GM18951 (cell line): ENCODE measurements at regions not wholly inside any gene's neighbourhood (a gene's known extent, or its start where the extent isn't known, plus 50 kb on each side); places are given as distances from the start of the nearest gene placed in this dataset.

ENCODE experiments used
- POLR2A ChIP-seq: IDR thresholded peaks from 4 replicates; pipeline ENCODE4 v1.6.1; 2011; ENCODE audit warnings: mild to moderate bottlenecking; ENCODE audit not compliant: insufficient read length, insufficient read depth; ENCODE audit errors: extremely low read depth
- in situ Hi-C: fragments of 300-500 bp; cut with MboI; formaldehyde crosslinking; loops from one replicate; pipeline ENCODE4 v1.12.0; 2022; ENCODE audit warnings: low sequenced_read_pairs, mixed read lengths, inconsistent platforms; ENCODE audit not compliant: unreplicated experiment

- in situ Hi-C loops = no loop called here
- no peak for TF ChIP-seq POLR2A
Observed at GRCh38 chr11:8777907-8778767, 95.5 kb downstream of the RPL27A start.

GRCh38 chr11:8779107-8779506, 96.5 kb downstream of the RPL27A start:
- in situ Hi-C loops = no loop called here
- TF ChIP-seq POLR2A = no peak

- in situ Hi-C loops = no loop called here
- no peak for TF ChIP-seq POLR2A
Observed at GRCh38 chr11:8779732-8780131, 97.1 kb downstream of the RPL27A start.

- no peak for TF ChIP-seq POLR2A
- in situ Hi-C loops = no loop called here
Observed at GRCh38 chr11:8784954-8785353, 102.4 kb downstream of the RPL27A start.

GRCh38 chr11:8785457-8785856, 102.9 kb downstream of the RPL27A start:
- in situ Hi-C loops = no loop called here
- TF ChIP-seq POLR2A = no peak

GRCh38 chr11:8785998-8786397, 103.4 kb downstream of the RPL27A start:
- no peak for TF ChIP-seq POLR2A
- in situ Hi-C loops = no loop called here

- TF ChIP-seq POLR2A = no peak
- in situ Hi-C loops = no loop called here
Observed at GRCh38 chr11:8786933-8787332, 104.3 kb downstream of the RPL27A start.

GRCh38 chr11:8787372-8787771, 104.8 kb downstream of the RPL27A start:
- TF ChIP-seq POLR2A = no peak
- in situ Hi-C loops = no loop called here

- in situ Hi-C loops = no loop called here
Observed at GRCh38 chr11:8788616-8789015, 106.0 kb downstream of the RPL27A start.

GRCh38 chr11:8789864-8790263, 107.3 kb downstream of the RPL27A start:
- no peak for TF ChIP-seq POLR2A
- in situ Hi-C loops = no loop called here

More at GRCh38 chr11:8788616-8789015, 106.0 kb downstream of the RPL27A start:
- TF ChIP-seq POLR2A = no peak

- in situ Hi-C loops = no loop called here
Observed at GRCh38 chr11:8790968-8791367, 108.4 kb downstream of the RPL27A start.

GRCh38 chr11:8792710-8793109, 110.1 kb downstream of the RPL27A start:
- no peak for TF ChIP-seq POLR2A
- in situ Hi-C loops = no loop called here

More at GRCh38 chr11:8790968-8791367, 108.4 kb downstream of the RPL27A start:
- no peak for TF ChIP-seq POLR2A

GRCh38 chr11:8793114-8793777, 110.7 kb downstream of the RPL27A start:
- TF ChIP-seq POLR2A = no peak
- in situ Hi-C loops = no loop called here

- in situ Hi-C loops = no loop called here
- TF ChIP-seq POLR2A = no peak
Observed at GRCh38 chr11:8794126-8794525, 111.5 kb downstream of the RPL27A start.

- TF ChIP-seq POLR2A = no peak
- in situ Hi-C loops = no loop called here
Observed at GRCh38 chr11:8794677-8795103, 112.1 kb downstream of the RPL27A start.
